ENCODE measurements at regions not wholly inside any gene's neighbourhood (a gene's known extent, or its start where the extent isn't known, plus 50 kb on each side); places are given as distances from the start of the nearest gene placed in this dataset.

GRCh38 chr10:129400426-129400825, 66.6 kb upstream of the MGMT start:
- no peak for DNase-seq

- DNase-seq = no peak
Measured at GRCh38 chr10:129402459-129402858, 64.6 kb upstream of the MGMT start.

- DNase-seq = no peak
Measured at GRCh38 chr10:129404091-129404490, 63.0 kb upstream of the MGMT start.

- DNase-seq = no peak
Measured at GRCh38 chr10:129405389-129405788, 61.7 kb upstream of the MGMT start.

GRCh38 chr10:129410688-129411392, 56.2 kb upstream of the MGMT start:
- DNase-seq = no peak

GRCh38 chr10:129411393-129411705, 55.7 kb upstream of the MGMT start:
- DNase-seq = no peak

GRCh38 chr10:129411772-129412171, 55.3 kb upstream of the MGMT start:
- DNase-seq = no peak

GRCh38 chr10:129413024-129413423, 54.0 kb upstream of the MGMT start:
- DNase-seq = no peak

GRCh38 chr10:129415215-129416140, 51.6 kb upstream of the MGMT start:
- DNase-seq = no peak

GRCh38 chr10:129416155-129416554, 50.9 kb upstream of the MGMT start:
- no peak for DNase-seq

- DNase-seq = no peak
Measured at GRCh38 chr10:129416956-129417765, 49.9 kb upstream of the MGMT start.
